ENCODE measurements at regions not wholly inside any gene's neighbourhood (a gene's known extent, or its start where the extent isn't known, plus 50 kb on each side); places are given as distances from the start of the nearest gene placed in this dataset.

- TF ChIP-seq POLR2AphosphoS5 (IDR thresholded peaks at IDR 0.05; ENCODE audit: low read depth, low read length) (no peak), PAX5 (IDR thresholded peaks at IDR 0.05; ENCODE audit: insufficient read depth, low read length, severe bottlenecking) (no peak), POU2F2 (IDR thresholded peaks at IDR 0.05; ENCODE audit: low read depth, low read length) (no peak), TAF1 (IDR thresholded peaks at IDR 0.05; ENCODE audit: low read depth, low read length) (no peak), POLR2A (IDR thresholded peaks at IDR 0.05; ENCODE audit: low read depth, low read length) (no peak), SPI1 (IDR thresholded peaks at IDR 0.05; ENCODE audit: low read depth, low read length) (no peak)
- FAIRE-seq (no peak), DNase-seq (ENCODE audit: insufficient read length, low spot score) (no peak)
Measured at GRCh38 chr1:234530672-234531071, 51.7 kb upstream of the TARBP1 start.

DNA sequence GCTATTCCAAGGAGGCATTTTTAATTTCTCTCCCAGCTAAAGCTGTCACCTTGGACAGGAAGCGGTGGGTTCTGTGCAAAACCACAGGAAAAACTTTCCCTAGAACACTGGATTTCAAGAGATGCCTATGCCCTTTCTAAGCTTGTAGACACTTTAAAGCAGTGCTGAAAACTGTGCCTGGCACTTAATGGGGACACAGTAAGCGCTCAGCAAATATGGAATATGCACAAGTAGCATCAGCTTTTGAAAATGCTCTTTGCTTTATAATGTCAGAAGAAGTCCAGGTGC is 50.9 kb upstream of the TARBP1 start:
- no peak for DNase-seq (ENCODE audit: insufficient read length, low spot score)
- TF ChIP-seq PAX5 (IDR thresholded peaks at IDR 0.05; ENCODE audit: insufficient read depth, low read length, severe bottlenecking) (no peak), TAF1 (IDR thresholded peaks at IDR 0.05; ENCODE audit: low read depth, low read length) (no peak), SPI1 (IDR thresholded peaks at IDR 0.05; ENCODE audit: low read depth, low read length) (no peak), POLR2AphosphoS5 (IDR thresholded peaks at IDR 0.05; ENCODE audit: low read depth, low read length) (no peak), POU2F2 (IDR thresholded peaks at IDR 0.05; ENCODE audit: low read depth, low read length) (no peak), POLR2A (IDR thresholded peaks at IDR 0.05; ENCODE audit: low read depth, low read length) (no peak)
- no peak for FAIRE-seq

DNA sequence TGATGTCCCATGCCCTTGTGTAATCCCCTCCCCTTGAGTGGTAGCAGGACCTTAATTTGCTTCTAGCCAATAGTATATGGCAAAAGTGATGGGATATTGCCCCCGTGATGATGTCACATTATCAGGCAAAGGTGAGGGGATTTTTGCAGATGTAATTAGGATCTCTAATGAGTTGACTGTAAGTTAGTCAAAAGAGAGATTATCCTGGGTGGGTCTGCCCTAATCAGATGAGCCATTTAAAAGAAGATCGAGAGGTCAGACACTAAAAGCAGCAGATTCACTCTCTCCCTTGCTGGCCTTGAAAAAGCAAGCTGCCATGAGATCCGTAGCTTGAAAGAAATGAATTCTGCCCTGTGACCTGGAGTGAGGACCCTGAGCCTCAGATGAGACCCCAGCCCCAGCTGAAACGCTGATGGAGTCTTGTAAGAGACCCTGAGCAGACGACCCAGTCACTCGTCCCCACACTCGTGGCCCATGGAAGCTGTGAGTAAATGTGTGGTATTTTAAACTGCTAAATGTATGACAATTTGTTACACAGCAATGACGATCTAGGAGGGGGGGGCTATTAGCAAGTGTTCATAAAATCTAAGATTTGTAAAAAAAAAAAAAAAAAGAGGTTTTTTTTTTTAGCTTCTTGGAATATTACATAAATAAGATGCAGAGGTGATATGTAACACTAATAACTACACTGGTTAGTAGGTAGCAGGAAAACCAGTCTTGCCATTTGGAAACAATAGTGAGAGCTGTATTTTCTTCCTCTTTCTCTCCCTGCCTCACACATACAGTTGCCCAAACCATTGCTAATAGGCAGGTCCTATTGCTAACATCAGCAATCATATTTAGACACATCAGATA is 50.3 kb upstream of the TARBP1 start:
- no peak for TF ChIP-seq PAX5 (IDR thresholded peaks at IDR 0.05; ENCODE audit: insufficient read depth, low read length, severe bottlenecking)
- no peak for TF ChIP-seq POU2F2 (IDR thresholded peaks at IDR 0.05; ENCODE audit: low read depth, low read length)
- no peak for TF ChIP-seq POLR2A (IDR thresholded peaks at IDR 0.05; ENCODE audit: low read depth, low read length)
- no peak for TF ChIP-seq TAF1 (IDR thresholded peaks at IDR 0.05; ENCODE audit: low read depth, low read length)
- no peak for TF ChIP-seq SPI1 (IDR thresholded peaks at IDR 0.05; ENCODE audit: low read depth, low read length)
- no peak for TF ChIP-seq POLR2AphosphoS5 (IDR thresholded peaks at IDR 0.05; ENCODE audit: low read depth, low read length)
- FAIRE-seq (peak; percentile 62), DNase-seq (ENCODE audit: insufficient read length, low spot score) (no peak)
